Transverse colon (tissue), 4 donors: ENCODE measurements at regions not wholly inside any gene's neighbourhood (a gene's known extent, or its start where the extent isn't known, plus 50 kb on each side); places are given as distances from the start of the nearest gene placed in this dataset.

ENCODE experiments used
- CTCF ChIP-seq, 5 experiments: fragments of 200-600 bp in 3 of 5; fragments of 450-650 bp in 2 of 5; sonication (generic) in 3 of 5; IDR thresholded peaks; 1 replicate in 2 of 5; 2 replicates in 3 of 5; pipeline ENCODE4 v1.5.1; 2016 to 2017; ENCODE audit warnings: antibody characterized with exemption in 5 of 5, inconsistent platforms in 3 of 5, mild to moderate bottlenecking in 2 of 5, moderate library complexity in 1 of 5
- EP300 ChIP-seq: sonication (generic); formaldehyde crosslinking; IDR thresholded peaks from one replicate; pipeline ENCODE4 v1.6.1; 2017; ENCODE audit warnings: antibody characterized with exemption, low read depth
- POLR2A ChIP-seq: fragments of 450-650 bp; IDR thresholded peaks from one replicate; pipeline ENCODE4 v1.6.1; 2016; ENCODE audit warnings: antibody characterized with exemption, mild to moderate bottlenecking, moderate library complexity
- POLR2AphosphoS5 ChIP-seq, 3 donors: sonication (generic); formaldehyde crosslinking; IDR thresholded peaks; one replicate each; pipeline ENCODE4 v1.6.1; 2016; ENCODE audit warnings: antibody characterized with exemption in 3 of 3

GRCh38 chr4:151931563-151931962 is 170.8 kb upstream of the GATB start:
- no peak for TF ChIP-seq POLR2A
- TF ChIP-seq CTCF (IDR thresholded peaks at IDR 0.05), result no peak
- TF ChIP-seq POLR2AphosphoS5 (IDR thresholded peaks at IDR 0.05), result no peak
- TF ChIP-seq EP300, result no peak
